ENCODE measurements at regions not wholly inside any gene's neighbourhood (a gene's known extent, or its start where the extent isn't known, plus 50 kb on each side); places are given as distances from the start of the nearest gene placed in this dataset.
"Not testable (repeated sequence)": the region's sequence is repeated elsewhere in the genome, so short reads cannot be mapped to it uniquely, and the experiment has no call there.

DNA sequence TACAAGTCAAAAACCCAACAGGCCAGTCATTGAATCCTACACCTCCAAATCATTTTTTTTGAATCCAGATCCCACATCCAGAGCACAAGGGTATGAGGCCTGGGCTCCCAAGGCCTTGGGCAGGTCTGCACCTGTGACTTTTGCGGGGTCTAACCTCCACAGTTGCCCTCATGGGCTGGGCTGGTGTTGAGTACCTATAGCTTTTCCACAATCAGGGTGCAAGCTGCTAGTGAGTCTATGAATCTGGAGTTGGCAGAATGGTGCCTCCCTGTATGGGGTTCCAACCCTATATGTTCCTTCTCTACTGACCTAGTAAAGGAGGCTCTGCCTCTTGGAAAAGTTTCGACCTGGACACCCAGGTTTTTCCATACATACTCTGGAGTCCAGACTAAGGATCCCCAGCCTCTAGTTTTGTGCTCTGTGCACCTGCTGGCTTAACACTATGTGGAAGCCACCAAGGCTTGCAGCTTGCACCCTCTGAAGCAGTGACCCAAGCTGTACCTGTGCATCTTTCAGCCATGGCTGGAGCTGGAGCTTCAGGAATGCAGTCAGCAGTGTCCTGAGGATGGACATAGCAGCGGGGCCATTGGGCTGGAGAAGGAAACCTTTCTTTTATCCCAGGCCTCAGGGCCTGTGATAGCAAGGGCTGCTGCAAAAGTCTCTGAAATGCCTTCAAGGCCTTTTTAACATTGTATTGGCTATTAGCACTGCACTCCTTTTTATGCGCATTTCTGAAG lies 233.6 kb downstream of the CWH43 start:
- TF ChIP-seq, protein P1, sequence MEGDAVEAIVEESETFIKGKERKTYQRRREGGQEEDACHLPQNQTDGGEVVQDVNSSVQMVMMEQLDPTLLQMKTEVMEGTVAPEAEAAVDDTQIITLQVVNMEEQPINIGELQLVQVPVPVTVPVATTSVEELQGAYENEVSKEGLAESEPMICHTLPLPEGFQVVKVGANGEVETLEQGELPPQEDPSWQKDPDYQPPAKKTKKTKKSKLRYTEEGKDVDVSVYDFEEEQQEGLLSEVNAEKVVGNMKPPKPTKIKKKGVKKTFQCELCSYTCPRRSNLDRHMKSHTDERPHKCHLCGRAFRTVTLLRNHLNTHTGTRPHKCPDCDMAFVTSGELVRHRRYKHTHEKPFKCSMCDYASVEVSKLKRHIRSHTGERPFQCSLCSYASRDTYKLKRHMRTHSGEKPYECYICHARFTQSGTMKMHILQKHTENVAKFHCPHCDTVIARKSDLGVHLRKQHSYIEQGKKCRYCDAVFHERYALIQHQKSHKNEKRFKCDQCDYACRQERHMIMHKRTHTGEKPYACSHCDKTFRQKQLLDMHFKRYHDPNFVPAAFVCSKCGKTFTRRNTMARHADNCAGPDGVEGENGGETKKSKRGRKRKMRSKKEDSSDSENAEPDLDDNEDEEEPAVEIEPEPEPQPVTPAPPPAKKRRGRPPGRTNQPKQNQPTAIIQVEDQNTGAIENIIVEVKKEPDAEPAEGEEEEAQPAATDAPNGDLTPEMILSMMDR (IDR thresholded peaks at IDR 0.05), result not testable (repeated sequence)
- TF ChIP-seq POLR2A (IDR thresholded peaks at IDR 0.05), result not testable (repeated sequence)
